ENCODE measurements at regions not wholly inside any gene's neighbourhood (a gene's known extent, or its start where the extent isn't known, plus 50 kb on each side); places are given as distances from the start of the nearest gene placed in this dataset.
"Not testable (repeated sequence)": the region's sequence is repeated elsewhere in the genome, so short reads cannot be mapped to it uniquely, and the experiment has no call there.

DNA sequence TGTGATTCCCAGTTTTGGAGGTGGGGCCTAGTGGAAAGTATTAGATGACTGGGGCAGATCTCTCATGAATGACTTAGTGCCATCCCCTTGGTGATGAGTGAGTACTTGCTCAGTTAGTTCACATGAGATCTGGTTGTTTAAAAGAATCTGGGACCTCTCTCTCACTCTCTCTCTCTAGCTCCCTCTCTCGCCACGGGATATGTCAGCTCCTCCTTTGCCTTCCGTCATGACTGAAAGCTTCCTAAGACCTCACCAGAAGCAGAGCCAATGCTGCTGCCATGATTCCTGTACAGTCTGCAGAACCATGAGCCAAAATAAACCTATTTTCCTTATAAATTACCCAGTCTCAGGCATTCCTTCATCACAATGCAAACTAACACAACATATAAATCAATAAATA lies 176.7 kb downstream of the PRELID2 start:
- DNase-seq (ENCODE audit: low spot score): no peak

- DNase-seq (ENCODE audit: low spot score): not testable (repeated sequence)
Measured at GRCh38 chr5:145652700-145653099, 182.4 kb downstream of the PRELID2 start.

GRCh38 chr5:145647137-145647536 lies 188.0 kb downstream of the PRELID2 start:
- not testable (repeated sequence) for DNase-seq (ENCODE audit: low spot score)

DNA sequence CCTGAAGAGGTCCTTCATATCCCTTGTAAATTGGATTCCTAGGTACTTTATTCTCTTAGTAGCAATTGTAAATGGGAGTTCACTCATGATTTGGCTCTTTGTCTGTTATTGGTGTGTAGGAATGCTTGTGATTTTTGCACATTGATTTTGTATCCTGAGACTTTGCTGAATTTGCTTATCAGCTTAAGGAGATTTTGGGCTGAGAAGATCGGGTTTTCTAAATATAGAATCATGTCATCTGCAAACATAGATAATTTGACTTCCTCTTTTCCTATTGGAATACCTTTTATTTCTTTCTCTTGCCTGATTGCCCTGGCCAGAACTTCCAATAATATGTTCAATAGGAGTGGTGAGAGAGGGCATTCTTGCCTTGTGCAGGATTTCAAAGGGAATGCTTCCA lies 191.9 kb downstream of the PRELID2 start:
- DNase-seq (ENCODE audit: low spot score): not testable (repeated sequence)

DNA sequence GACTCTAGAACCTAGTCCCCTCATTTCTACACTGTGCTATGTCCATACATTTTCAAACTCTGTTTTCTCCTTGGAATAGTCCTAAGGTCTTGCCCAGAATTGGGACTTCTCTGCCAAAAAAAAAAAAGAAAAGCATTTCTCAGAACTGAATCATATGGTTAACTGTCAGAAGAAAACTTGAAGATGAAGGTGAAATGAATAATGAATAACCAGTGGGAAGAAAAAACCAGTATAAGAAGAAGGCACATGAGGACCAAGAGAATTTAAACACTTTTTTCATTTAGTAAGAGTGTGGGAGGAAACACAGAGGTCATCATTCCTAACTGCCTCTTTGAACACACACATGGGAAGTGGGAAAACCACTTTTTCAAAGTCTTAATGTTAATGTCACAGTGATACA lies 197.7 kb downstream of the PRELID2 start:
- no peak for DNase-seq (ENCODE audit: low spot score)

DNA sequence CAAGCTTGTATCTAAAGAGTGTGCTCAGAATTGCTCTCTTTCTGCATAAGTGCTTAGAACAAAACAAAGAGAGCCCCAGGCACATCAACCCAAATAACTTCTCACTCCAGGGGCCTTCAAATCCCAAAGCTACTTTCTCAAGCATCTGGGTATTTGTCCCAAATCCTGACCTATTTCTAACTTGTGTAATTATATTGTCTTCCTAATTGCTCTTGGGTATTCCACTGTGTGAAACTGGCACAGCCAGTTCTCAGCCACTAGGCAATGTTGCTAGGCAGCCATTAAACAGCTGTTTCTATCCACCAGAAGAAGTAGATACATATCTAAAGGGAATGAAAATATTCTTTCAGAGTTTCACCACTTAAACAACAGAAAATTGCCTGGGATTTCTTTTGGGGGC lies 198.8 kb downstream of the PRELID2 start:
- DNase-seq (ENCODE audit: low spot score): no peak

- no peak for DNase-seq (ENCODE audit: low spot score)
Measured at GRCh38 chr5:145633474-145633873, 201.7 kb downstream of the PRELID2 start.

DNA sequence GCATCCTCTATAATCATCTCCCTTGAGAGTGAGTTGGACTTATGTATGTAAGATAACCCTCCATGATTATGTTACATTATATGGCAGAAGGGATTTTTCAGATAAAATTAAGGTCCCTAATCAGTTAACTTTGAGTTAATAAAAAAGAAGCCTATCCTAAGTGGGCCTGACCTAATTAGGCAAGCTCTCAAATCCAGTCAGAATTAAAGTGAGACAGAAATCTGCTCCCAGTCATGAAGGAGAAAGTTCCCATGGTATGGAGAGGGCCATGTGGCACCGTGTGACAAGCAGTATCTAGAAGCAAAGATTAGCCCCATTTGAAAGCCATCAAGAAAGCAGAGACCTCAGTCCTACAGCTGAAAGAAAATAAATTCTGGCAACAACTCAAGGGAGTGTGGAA lies 202.4 kb downstream of the PRELID2 start:
- no peak for DNase-seq (ENCODE audit: low spot score)

GRCh38 chr5:145629047-145629446 lies 206.1 kb downstream of the PRELID2 start:
- no peak for DNase-seq (ENCODE audit: low spot score)

GRCh38 chr5:145628525-145628924 lies 206.6 kb downstream of the PRELID2 start:
- DNase-seq (ENCODE audit: low spot score): no peak

GRCh38 chr5:145619806-145620310 lies 215.3 kb downstream of the PRELID2 start:
- no peak for DNase-seq (ENCODE audit: low spot score)

GRCh38 chr5:145616739-145617138 lies 218.4 kb downstream of the PRELID2 start:
- DNase-seq (ENCODE audit: low spot score): not testable (repeated sequence)

GRCh38 chr5:145598983-145599382 lies 236.2 kb downstream of the PRELID2 start:
- no peak for DNase-seq (ENCODE audit: low spot score)

DNA sequence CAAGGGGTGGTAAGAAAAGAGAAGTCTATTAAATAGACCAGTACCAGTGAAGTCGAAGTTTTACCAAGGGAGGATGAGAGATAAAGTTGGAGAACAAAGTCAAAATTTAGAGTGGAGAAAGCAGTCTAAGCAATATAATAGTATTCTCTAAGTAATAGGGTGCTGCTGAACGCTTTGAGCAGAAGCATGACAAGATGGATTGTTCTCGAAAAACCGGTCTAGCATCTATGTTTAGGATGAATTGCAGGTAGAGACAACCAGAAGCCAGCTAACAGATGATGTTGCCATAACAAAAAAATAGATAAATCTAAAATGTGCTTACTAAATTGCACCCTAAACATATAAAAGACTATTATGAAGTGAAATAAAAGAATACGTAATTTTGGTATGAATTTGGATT lies 237.0 kb downstream of the PRELID2 start:
- DNase-seq (ENCODE audit: low spot score): no peak

- no peak for DNase-seq (ENCODE audit: low spot score)
Measured at GRCh38 chr5:145591578-145591977, 243.6 kb downstream of the PRELID2 start.

DNA sequence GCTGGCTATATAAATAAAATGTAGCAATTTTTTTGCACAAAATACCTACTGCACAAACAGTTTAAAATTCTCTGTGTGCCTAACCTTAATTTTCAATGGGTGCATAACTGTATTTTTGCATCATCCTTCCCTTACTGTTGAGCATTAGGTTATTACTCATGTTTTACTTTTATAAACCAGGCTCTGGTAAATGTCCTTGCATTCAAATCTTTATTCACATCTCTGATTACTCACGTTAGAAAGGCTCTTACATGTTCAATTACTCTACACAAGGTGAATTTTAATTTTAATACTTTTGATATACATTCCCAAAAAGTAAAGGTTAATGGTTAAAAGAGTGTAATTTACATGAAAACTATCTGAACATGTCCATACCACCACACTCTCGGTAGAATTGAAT lies 246.1 kb downstream of the PRELID2 start:
- no peak for DNase-seq (ENCODE audit: low spot score)

DNA sequence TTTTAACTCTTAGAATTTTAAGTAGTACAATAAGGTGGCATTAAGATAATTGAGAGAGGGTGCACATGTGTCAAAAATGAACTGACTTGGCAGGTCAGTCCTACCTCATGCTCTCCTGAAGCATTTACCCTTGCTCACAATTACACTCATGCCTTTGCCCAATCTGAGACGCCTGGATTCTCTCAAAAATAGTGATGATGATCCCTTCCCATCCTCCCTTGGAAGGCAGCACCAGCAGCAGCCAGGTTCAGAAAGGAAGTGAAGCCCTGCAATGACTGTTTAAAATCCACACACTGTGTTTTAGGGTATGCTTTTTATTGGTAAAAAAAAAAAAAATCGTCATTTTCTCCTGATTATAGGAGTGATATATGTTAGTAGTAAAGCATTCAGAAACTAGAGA lies 246.6 kb downstream of the PRELID2 start:
- no peak for DNase-seq (ENCODE audit: low spot score)

GRCh38 chr5:145588113-145588512 lies 247.0 kb downstream of the PRELID2 start:
- no peak for DNase-seq (ENCODE audit: low spot score)

GRCh38 chr5:145587710-145588109 lies 247.4 kb downstream of the PRELID2 start:
- no peak for DNase-seq (ENCODE audit: low spot score)

DNA sequence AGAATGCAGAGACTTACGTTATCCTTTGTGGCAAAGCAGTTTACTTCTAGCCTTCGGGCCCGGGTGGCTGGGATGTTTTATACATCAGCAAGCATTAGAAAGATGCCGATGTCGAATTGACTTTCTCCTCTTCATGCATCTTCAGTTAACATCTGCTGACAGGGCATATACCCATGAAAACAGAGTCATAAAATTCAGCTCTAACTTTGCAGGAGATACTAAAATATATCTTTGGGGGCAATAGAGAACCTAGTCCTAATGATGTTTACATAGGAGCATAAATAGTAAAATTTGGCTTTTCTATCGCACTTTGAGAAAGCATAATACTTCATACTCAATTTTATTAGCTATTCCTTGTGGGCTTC lies 247.9 kb downstream of the PRELID2 start:
- DNase-seq (ENCODE audit: low spot score): no peak

GRCh38 chr5:145586661-145587307 lies 248.4 kb downstream of the PRELID2 start:
- no peak for DNase-seq (ENCODE audit: low spot score)

- no peak for DNase-seq (ENCODE audit: low spot score)
Measured at GRCh38 chr5:145585443-145586148, 249.5 kb downstream of the PRELID2 start.

DNA sequence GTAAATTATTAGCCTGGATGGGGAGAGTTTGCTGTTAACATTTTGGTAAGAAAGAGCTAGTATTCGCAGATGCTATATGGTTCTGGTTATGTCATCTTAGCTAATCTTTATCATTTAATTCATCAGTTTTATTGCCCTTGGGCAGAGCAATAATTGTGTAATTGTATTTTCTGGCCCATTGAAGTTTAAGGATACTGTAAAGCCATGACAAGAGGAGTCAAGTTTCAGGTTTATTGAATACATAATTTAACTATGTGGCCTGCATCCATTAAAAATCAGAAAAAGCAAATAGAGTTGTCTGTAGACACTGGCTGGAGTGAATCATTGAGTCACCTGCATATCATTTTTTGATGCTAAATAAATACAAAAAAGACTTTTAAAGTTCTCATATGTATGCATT lies 255.8 kb downstream of the PRELID2 start:
- DNase-seq (ENCODE audit: low spot score): no peak
